Renal pelvis (tissue), 1 donor: ENCODE measurements at regions not wholly inside any gene's neighbourhood (a gene's known extent, or its start where the extent isn't known, plus 50 kb on each side); places are given as distances from the start of the nearest gene placed in this dataset.
"Not testable (repeated sequence)": the region's sequence is repeated elsewhere in the genome, so short reads cannot be mapped to it uniquely, and the experiment has no call there.

ENCODE experiments used
- DNase-seq: peaks from one replicate; pipeline ENCODE4 v3.0.0-alpha.2; 2013

DNA sequence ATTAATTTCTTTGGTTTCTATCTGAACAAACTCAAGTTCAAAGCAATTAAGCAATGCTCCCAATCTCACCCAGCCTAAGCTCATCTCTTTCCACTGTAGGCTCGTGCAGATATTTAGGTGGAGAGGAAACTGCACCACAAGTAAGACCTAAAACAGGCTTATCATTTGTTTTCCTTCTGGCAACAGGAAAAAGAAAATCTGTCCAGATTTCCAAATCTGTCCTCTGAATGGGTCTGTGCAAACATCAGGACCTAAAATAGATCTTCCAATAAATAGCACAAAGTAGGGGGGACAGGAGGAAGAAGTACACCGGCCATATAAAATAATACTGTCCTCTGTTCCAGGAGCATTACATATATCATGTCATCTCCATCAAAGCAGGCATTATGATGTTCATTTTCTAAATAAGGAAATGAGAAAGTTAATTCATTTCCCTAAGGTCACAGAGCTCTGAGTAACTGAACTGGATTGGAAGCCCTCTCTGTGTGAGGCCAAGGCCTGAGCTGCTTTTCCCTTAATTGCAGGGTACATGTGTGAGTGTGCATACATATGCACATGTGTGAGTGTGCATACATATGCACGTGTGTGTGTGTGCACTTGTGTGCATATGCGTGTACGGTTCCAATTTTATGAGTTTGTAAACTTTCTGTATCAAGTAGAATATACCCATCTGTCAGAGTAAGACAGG, 92.8 kb upstream of the PARD3 start:
- no peak for DNase-seq

GRCh38 chr10:34906067-34906965, 91.2 kb upstream of the PARD3 start:
- DNase-seq = peak; percentile 88

- DNase-seq = no peak
Observed at GRCh38 chr10:34905200-34905927, 90.3 kb upstream of the PARD3 start.

GRCh38 chr10:34904191-34904590, 89.1 kb upstream of the PARD3 start:
- no peak for DNase-seq

GRCh38 chr10:34899161-34899560, 84.1 kb upstream of the PARD3 start:
- DNase-seq = no peak

DNA sequence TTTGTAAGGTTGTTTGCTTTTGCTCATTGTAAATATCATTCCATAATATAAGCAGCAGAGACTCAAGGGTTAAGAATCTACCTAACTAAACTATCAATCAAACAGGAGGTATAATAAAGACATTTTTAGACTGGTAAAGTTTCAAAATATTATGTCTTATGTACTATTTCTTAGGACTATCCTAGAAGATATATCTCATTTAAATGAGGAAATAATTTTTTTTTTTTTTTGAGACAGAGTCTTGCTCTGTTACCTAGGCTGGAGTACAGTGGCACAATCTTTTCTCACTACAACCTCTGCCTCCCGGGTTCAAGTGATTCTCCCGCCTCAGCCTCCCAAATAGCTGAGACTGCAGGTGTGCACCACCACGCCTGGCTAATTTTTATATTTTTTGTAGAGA, 80.9 kb upstream of the PARD3 start:
- no peak for DNase-seq

DNA sequence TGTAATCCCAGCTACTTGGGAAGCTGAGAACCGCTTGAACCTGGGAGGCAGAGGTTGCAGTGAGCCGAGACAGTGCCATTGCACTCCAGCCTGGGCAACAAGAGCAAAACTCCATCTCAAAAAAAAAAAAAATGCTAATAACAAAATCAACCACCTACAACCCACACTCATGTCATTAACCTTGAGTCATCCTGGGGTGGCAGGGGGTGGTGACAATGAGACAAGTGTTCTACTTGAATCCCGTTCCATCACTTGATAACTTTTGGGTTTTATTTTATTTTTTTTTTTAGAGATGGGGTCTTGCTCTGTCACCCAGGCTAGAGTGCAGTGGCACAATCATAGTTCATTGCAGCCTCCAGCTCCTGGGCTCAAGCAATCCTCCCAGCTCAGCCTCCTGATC, 80.0 kb upstream of the PARD3 start:
- not testable (repeated sequence) for DNase-seq

DNA sequence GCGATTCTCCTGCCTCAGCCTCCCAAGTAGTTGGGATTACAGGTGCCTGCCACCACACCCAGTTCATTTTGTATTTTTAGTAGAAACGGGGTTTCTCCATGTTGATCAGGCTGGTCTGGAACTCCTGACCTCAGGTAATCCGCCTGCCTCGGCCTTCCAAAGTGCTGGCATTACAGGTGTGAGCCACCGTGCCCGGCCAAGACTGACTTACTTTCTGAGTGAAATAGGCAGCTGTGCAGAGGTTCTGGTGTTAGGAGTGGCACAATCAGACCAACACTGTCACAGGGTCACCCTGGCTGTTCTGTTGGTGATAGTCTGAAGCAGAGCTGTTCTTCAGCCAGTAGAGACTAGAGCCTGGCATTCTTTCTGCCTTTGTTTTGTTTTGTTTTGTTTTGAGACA, 77.4 kb upstream of the PARD3 start:
- DNase-seq = not testable (repeated sequence)

GRCh38 chr10:34890939-34891338, 75.8 kb upstream of the PARD3 start:
- no peak for DNase-seq

GRCh38 chr10:34889004-34889869, 74.1 kb upstream of the PARD3 start:
- DNase-seq = no peak

- no peak for DNase-seq
Observed at GRCh38 chr10:34886906-34887642, 72.0 kb upstream of the PARD3 start.

- DNase-seq = peak; percentile 52
Observed at GRCh38 chr10:34885898-34886297, 70.8 kb upstream of the PARD3 start.

GRCh38 chr10:34885011-34885410, 69.9 kb upstream of the PARD3 start:
- DNase-seq = no peak

- DNase-seq = no peak
Observed at GRCh38 chr10:34884272-34884952, 69.3 kb upstream of the PARD3 start.

GRCh38 chr10:34880817-34881216, 65.7 kb upstream of the PARD3 start:
- DNase-seq = no peak

DNA sequence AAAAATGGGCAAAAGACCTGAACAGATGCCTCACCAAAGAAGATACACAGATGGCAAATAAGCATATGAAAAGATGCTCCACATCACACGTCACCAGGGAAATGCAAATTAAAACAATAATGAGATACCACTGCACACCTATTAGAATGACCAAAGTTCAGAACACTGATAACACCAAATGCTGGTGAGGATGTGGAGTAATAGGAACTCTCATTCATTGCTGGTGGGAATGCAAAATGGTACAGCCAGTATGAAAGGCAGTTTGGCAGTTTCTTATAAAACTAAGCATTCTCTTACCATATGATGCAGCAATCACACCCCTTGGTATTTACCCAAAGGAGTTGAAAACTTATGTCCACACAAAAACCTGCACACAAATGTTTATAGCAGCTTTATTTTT, 63.6 kb upstream of the PARD3 start:
- DNase-seq = not testable (repeated sequence)

DNA sequence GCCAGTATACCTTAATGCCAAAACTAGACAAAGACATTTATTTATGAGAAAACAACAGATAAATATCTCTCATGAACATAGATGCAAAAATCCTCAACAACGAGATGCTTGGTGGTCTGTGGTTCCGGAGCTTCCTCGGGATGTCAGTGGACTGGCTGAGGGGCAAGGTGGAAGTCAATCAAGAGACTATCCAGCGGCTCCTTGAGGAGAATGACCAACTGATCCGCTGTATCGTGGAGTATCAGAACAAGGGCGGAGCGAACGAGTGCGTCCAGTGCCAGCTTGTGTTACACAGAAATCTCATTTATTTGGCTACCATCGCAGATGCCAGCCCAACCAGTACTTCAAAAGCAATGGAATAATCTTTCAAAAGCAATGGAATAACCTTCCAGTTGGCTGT, 60.0 kb upstream of the PARD3 start:
- DNase-seq = no peak

DNA sequence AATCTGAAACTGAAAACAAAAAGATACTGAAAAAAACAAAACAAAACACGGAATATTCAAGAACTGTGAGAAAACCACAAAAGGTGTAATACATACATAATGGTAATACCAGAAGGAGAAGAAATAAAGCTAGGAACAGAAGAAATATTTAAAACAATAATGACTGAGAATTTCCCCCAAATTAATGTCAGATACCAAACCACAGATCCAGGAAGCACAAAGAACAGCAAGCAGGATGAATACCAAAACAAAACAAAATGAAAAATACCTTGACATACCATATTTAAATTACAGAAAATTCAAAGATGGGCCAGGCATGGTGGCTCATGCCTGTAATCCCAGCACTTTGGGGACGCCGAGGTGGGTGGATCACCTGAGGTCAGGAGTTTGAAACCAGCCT, 57.7 kb upstream of the PARD3 start:
- no peak for DNase-seq

GRCh38 chr10:34869135-34869836, 54.2 kb upstream of the PARD3 start:
- no peak for DNase-seq

GRCh38 chr10:34868589-34868988, 53.5 kb upstream of the PARD3 start:
- DNase-seq = no peak
